GM12891 (cell line): ENCODE measurements at regions not wholly inside any gene's neighbourhood (a gene's known extent, or its start where the extent isn't known, plus 50 kb on each side); places are given as distances from the start of the nearest gene placed in this dataset.

Source experiments
- PAX5 ChIP-seq: IDR thresholded peaks from 2 replicates; pipeline ENCODE4 v1.6.1; 2011; ENCODE audit warnings: low read length, moderate library complexity, mild to moderate bottlenecking; ENCODE audit not compliant: insufficient read depth, severe bottlenecking
- POLR2A ChIP-seq: IDR thresholded peaks from 2 replicates; pipeline ENCODE4 v1.6.1; 2011; ENCODE audit warnings: low read depth, low read length, control low read depth
- POLR2AphosphoS5 ChIP-seq: IDR thresholded peaks from 2 replicates; pipeline ENCODE4 v1.6.1; 2011; ENCODE audit warnings: low read depth, low read length, control low read depth
- POU2F2 ChIP-seq: IDR thresholded peaks from 2 replicates; pipeline ENCODE4 v1.6.1; 2011; ENCODE audit warnings: low read depth, mild to moderate bottlenecking, control low read depth, low read length, moderate library complexity
- SPI1 ChIP-seq: IDR thresholded peaks from 2 replicates; pipeline ENCODE4 v1.6.1; 2011; ENCODE audit warnings: low read depth, low read length, control low read depth
- TAF1 ChIP-seq: IDR thresholded peaks from 2 replicates; pipeline ENCODE4 v1.6.1; 2011; ENCODE audit warnings: low read depth, low read length, control low read depth

GRCh38 chr4:154120690-154121345, 331.9 kb upstream of the SFRP2 start:
- TF ChIP-seq POLR2A (no peak), POLR2AphosphoS5 (no peak), SPI1 (no peak), TAF1 (no peak), POU2F2 (no peak), PAX5 (no peak)
